Psoas muscle (tissue), 7 donors: ENCODE measurements at regions not wholly inside any gene's neighbourhood (a gene's known extent, or its start where the extent isn't known, plus 50 kb on each side); places are given as distances from the start of the nearest gene placed in this dataset.

Experiments used
- ATAC-seq, 4 donors: fragments of 200-7000 bp; cut with Tn5 transposase; one replicate each; pipeline ENCODE4 v1.9.1; 2020; ENCODE audit warnings: moderate library complexity in 3 of 4, mild to moderate bottlenecking in 2 of 4
- DNase-seq, 2 donors: peaks; one replicate each; pipeline ENCODE4 v3.0.0-alpha.2; 2020
- H3K27ac ChIP-seq: fragments of 200-600 bp; one replicate; pipeline ENCODE4 v1.8.0; 2022
- H3K27me3 ChIP-seq, 3 donors: fragments of 200-600 bp in 1 of 3; one replicate each; pipeline versions ENCODE4 v1.6.1 to v1.8.0; 2013 to 2022; ENCODE audit warnings: low read length in 2 of 3, mild to moderate bottlenecking in 2 of 3, moderate library complexity in 1 of 3; ENCODE audit not compliant: insufficient read depth in 3 of 3
- H3K36me3 ChIP-seq, 2 donors: fragments of 200-600 bp in 1 of 2; one replicate each; pipeline versions ENCODE4 v1.6.1 to v1.8.0; 2013 to 2022; ENCODE audit warnings: low read depth in 1 of 2, mild to moderate bottlenecking in 1 of 2, moderate library complexity in 1 of 2; ENCODE audit not compliant: insufficient read depth in 1 of 2
- H3K4me1 ChIP-seq: fragments of 200-600 bp; one replicate; pipeline ENCODE4 v1.8.0; 2022
- H3K4me3 ChIP-seq: fragments of 200-600 bp; one replicate; pipeline ENCODE4 v1.8.0; 2022; ENCODE audit warnings: mild to moderate bottlenecking
- H3K9me3 ChIP-seq: fragments of 200-600 bp; one replicate; pipeline ENCODE4 v1.8.0; 2022
- CTCF ChIP-seq: fragments of 200-600 bp; IDR thresholded peaks from one replicate; pipeline ENCODE4 v1.8.0; 2022; ENCODE audit warnings: antibody characterized with exemption
- WGBS, 3 donors: extraction: QIAGEN DNeasy Blood & Tissue Kit; methylation state at CpG; one replicate each; pipeline versions ENCODE4 v1.1.6 to v1.1.7; 2013; 5-methylcytosine and 5-hydroxymethylcytosine counted together
- intact Hi-C, 2 donors: fragments of 100-400 bp; cut with DNase I; formaldehyde crosslinking; loops; one replicate each; pipeline versions ENCODE4 v1.11.0 to v1.14.2; 2022
- donor health status: healthy with polysubstance abuse.
- donor health status: DM: no; HTN: no; CAD: no; lungs with moderate emphysema.
- donor health status: Bipolar disorder and iron deficiency.
- donor health status: healthy.
- donor health status: DM: yes; HTN: yes; CAD: no.
- donor health status: DM: no; HTN: no; CAD: no.
- donor health status: DM: yes; HTN: yes; CAD: no.

- ATAC-seq (no peak), DNase-seq (no peak)
- peaks cover 0 to 20% (median 0%) of the 10 kb centered on the region in 3 donors for H3K27me3 ChIP-seq
- no peaks in the 10 kb centered on the region for H3K36me3 ChIP-seq
- H3K4me3 ChIP-seq: no peak overlapping the region
- whole genome bisulfite sequencing, 3 donors: 53 to 82% (median 74%) methylated on average over 2 of the region's 2 CpGs
- no peak for TF ChIP-seq CTCF
- intact Hi-C loops: no loop called here
- no peaks in the 10 kb centered on the region for H3K4me1 ChIP-seq
- H3K27ac ChIP-seq: no peak overlapping the region
- no peaks in the 10 kb centered on the region for H3K9me3 ChIP-seq
Measured at GRCh38 chrX:46298821-46299220, 246.4 kb downstream of the ZNF674 start.

GRCh38 chrX:46295963-46296362 is 249.3 kb downstream of the ZNF674 start:
- Histone ChIP-seq H3K27me3 (peaks cover 0 to 25% (median 0%) of the 10 kb centered on the region in 3 donors), H3K4me1 (no peaks in the 10 kb centered on the region), H3K36me3 (no peaks in the 10 kb centered on the region), H3K27ac (no peak overlapping the region), H3K4me3 (no peak overlapping the region), H3K9me3 (no peaks in the 10 kb centered on the region)
- no peak for TF ChIP-seq CTCF
- ATAC-seq: no peak
- DNase-seq: no peak
- intact Hi-C loops: no loop called here

- TF ChIP-seq CTCF: no peak
- no peak overlapping the region for H3K27ac ChIP-seq
- H3K4me1 ChIP-seq: no peaks in the 10 kb centered on the region
- H3K27me3 ChIP-seq: peaks cover 0 to 17% (median 0%) of the 10 kb centered on the region in 3 donors
- H3K9me3 ChIP-seq: no peaks in the 10 kb centered on the region
- ATAC-seq (no peak), DNase-seq (no peak)
- H3K4me3 ChIP-seq: no peak overlapping the region
- intact Hi-C loops: no loop called here
- H3K36me3 ChIP-seq: no peaks in the 10 kb centered on the region
Measured at GRCh38 chrX:46294234-46294633, 251.0 kb downstream of the ZNF674 start.

GRCh38 chrX:46279925-46280313 is 265.3 kb downstream of the ZNF674 start:
- intact Hi-C loops: no loop called here
- no peaks in the 10 kb centered on the region for H3K9me3 ChIP-seq
- H3K27ac ChIP-seq: no peak overlapping the region
- H3K27me3 ChIP-seq: no peaks in the 10 kb centered on the region
- ATAC-seq (no peak), DNase-seq (no peak)
- H3K36me3 ChIP-seq: no peaks in the 10 kb centered on the region
- no peak for TF ChIP-seq CTCF
- H3K4me1 ChIP-seq: no peaks in the 10 kb centered on the region
- no peak overlapping the region for H3K4me3 ChIP-seq
- WGBS, 3 donors: 53 to 72% (median 67%) methylated on average over 3 of the region's 3 CpGs

- no peaks in the 10 kb centered on the region for H3K36me3 ChIP-seq
- H3K4me3 ChIP-seq: no peak overlapping the region
- ATAC-seq: no peak
- 53 to 65% (median 61%) methylated on average over 4 of the region's 4 CpGs for WGBS, 3 donors
- H3K27me3 ChIP-seq: no peaks in the 10 kb centered on the region
- no peaks in the 10 kb centered on the region for H3K4me1 ChIP-seq
- intact Hi-C loops: no loop called here
- H3K9me3 ChIP-seq: no peaks in the 10 kb centered on the region
- TF ChIP-seq CTCF: no peak
- H3K27ac ChIP-seq: no peak overlapping the region
- DNase-seq: no peak
Measured at GRCh38 chrX:46279214-46279924, 265.9 kb downstream of the ZNF674 start.
